HG03045 (cell line): ENCODE measurements at regions not wholly inside any gene's neighbourhood (a gene's known extent, or its start where the extent isn't known, plus 50 kb on each side); places are given as distances from the start of the nearest gene placed in this dataset.
"Not testable (repeated sequence)": the region's sequence is repeated elsewhere in the genome, so short reads cannot be mapped to it uniquely, and the experiment has no call there.

Experiments
- ATAC-seq: cut with Tn5 transposase; IDR thresholded peaks from one replicate; pipeline ENCODE4 v1.9.1; 2021; ENCODE audit warnings: mild to moderate bottlenecking, moderate library complexity; ENCODE audit not compliant: unreplicated experiment

DNA sequence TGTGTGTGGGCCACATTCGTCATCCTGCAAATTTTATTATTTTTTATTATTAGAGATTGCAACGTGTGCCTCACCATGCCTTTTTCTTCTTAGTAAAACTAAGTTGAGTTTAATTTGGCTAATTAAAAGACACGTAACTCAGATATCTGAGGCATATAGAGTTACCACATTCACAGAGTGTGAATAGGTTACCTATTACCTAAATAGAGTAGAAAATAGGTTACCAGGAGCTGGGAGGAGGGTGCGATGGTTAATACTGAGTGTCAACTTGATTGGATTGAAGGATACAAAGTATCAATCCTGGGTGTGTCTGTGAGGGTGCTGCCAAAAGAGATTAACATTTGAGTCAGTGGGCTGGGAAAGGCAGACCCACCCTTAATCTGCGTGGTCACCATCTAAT, 116.3 kb upstream of the CARD11 start:
- ATAC-seq: not testable (repeated sequence)

GRCh38 chr7:3162289-3162688, 118.6 kb upstream of the CARD11 start:
- ATAC-seq: no peak

GRCh38 chr7:3162798-3163197, 119.1 kb upstream of the CARD11 start:
- ATAC-seq: not testable (repeated sequence)

DNA sequence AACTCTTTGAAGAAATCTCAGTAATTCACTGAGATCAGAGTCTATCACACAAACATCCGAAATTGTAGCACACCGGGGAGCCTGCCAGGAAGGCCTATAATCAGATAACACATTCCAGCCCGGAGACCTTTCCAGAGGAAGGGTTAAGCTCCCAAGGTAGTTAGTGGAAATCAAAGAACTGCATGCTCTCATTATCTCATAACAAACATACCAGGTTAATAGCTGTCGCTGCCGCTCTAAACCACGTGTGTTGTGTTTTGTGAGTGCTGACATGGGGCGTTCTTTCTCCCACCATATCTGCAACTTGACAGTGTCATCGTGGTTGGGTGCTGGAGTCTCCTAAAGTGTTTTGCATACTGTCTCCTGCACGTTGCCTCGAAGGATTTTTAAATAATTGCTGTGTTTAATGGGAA, 120.7 kb upstream of the CARD11 start:
- ATAC-seq: no peak

DNA sequence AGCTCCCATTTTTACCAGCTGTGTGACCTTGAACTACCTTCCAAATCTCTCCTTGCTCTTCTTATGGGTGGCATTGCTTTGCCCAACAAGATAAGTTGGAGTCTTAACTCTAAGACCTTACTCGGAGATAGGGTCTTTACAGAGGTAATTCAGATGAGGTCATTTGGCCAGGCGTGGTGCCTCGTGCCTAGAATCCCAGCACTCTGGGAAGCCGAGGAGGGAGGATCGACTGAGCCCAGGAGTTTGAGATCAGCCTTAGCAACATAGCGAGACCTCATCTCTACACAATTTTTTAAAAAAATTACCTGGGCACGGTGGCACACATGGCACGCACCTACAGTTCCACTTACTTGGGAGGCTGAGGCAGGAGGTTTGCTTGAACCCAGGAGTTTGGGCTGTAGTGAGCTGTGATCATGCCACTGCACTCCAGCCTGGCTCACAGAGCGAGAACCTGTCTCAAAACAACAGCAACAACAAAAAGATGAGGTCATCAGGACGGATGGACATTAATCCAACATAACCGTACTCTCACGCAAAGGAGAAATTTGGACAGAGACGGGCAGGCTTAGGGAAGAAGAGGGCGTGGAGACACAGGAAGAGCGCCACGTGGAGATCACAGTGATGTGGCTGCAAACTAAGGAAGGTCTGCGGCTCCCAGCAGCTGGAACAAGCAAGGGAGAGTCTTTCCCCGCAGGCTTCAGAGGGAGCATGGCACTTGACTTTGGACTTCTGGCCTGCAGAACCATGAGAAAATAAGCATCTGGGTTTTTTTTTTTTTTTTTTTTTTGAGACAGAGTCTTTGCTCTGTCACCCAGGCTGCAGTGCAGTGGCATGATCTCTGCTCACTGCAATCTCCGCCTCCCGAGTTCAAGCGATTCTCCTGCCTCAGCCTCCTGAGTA, 122.3 kb upstream of the CARD11 start:
- no peak for ATAC-seq

DNA sequence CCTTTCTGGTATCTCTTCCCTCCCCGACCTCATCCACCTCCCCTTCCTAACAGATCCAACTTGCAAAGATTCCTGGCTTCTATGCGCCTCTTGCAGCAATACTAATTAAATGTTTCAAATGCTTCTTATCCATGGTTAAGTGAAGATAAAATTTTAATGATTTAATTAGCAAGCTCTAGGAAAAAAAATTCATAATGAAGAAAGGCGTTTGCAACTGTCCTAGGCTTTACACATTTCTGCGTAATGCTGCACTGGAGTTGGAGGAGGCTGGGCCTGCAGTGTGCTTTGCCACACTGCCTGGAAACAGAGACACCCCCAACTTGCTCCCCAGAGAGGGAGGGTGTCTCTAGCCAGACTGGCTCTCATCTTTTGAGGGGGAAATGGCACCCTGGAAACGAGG, 123.9 kb upstream of the CARD11 start:
- ATAC-seq: no peak

GRCh38 chr7:3168370-3168769, 124.7 kb upstream of the CARD11 start:
- ATAC-seq: no peak

- no peak for ATAC-seq
Observed at GRCh38 chr7:3168869-3169268, 125.2 kb upstream of the CARD11 start.

- no peak for ATAC-seq
Observed at GRCh38 chr7:3172768-3173280, 128.2 kb upstream of the SDK1 start.

GRCh38 chr7:3174515-3175284, 126.4 kb upstream of the SDK1 start:
- no peak for ATAC-seq

DNA sequence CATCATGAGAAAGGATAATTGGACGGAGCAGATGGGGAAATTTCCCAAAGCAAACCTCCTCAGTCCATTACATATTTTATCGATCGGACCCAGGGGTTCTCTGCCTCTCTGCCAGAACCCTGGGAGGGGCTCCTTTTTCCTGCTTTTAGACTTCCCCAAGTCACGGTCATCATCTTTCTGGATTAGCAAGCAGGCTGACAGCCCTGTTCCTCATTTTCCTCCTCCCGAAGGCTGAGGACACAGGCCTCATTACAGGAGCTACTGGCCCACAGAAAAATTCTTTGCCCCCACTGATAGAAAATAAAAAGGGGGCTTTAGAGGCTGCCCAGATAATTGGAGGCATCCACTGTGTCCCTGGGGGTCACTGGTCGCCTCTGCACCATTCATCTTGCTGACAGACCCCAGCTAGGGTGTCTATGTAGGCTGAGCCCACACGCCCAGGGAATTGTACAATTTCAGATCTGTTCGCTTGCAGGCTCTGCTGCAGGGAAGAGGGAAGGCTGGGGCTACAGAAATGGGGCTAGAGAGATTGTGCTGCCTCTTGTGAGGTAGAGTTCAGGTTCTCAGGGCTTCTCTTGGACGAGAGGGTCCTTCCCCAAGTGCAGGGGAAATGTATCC, 125.7 kb upstream of the SDK1 start:
- no peak for ATAC-seq

- ATAC-seq: no peak
Observed at GRCh38 chr7:3176112-3177000, 124.7 kb upstream of the SDK1 start.

GRCh38 chr7:3177271-3177670, 123.8 kb upstream of the SDK1 start:
- ATAC-seq: no peak

DNA sequence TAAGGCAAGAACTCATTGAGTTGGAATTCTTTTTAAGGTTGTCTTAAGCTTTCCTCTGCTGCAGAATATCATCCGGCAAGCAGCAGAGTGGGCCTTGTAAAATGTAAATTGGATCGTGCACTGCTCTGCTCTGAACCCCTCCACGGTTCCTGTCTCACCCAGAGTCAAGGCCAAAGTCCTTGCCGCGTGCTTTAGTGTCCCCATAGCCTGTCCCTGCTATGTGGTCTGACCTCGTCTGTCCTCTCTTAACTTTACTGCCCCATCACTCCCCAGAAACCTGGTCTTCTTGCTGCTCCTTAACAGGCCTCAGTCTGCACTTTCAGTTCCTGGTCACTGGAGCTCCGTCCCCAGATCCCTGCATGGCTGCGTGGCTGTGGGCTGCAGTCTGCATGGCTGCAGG, 121.6 kb upstream of the SDK1 start:
- ATAC-seq: no peak

- ATAC-seq: no peak
Observed at GRCh38 chr7:3180604-3181003, 120.4 kb upstream of the SDK1 start.

- not testable (repeated sequence) for ATAC-seq
Observed at GRCh38 chr7:3182055-3182454, 119.0 kb upstream of the SDK1 start.

DNA sequence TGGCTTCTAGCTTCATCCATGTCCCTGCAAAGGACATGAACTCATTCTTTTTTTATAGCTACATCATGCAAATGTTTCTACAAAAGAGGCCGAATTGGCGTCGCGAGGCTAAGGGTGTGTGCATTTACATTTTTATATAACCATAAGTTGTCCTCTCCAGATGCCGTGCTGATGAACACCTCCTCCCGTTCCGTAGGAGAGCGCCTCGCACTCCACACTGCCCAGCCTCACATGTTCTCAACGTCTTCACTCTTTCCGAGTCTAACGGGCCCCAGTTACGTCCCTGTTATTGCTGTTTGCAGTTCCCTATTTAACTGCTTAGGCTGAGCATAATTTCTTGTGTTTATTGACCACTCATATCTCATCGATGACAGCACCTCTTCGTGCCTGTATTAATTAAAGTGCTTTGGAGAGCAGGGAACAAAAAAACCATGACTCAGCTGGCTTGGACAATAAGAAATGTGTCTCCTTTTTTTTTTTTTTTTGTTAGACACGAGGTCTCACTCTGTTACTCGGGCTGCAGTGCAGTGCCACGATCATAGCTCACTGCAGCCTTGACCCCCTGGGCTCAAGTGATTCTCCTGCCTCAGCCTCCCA, 113.5 kb upstream of the SDK1 start:
- no peak for ATAC-seq

DNA sequence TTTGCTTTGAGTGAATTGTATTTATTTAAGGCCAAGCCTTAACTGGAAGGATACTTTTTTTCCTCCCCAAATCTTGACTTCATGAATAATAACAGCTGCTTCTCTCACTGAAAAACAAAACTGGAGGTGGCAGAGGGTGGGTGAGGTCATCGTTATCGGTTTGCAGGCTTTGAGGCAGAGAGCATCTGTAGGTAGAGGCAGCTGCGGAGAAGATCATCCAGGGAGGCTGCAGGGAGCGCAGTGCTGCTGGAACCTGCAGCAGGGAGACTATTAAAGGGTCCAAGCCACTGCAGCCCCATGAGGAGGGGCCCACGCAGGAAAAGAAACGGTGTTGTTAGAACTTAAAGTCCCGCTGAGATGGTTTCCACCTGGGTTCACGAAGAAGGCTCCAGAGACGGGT, 112.1 kb upstream of the SDK1 start:
- no peak for ATAC-seq

- no peak for ATAC-seq
Observed at GRCh38 chr7:3191548-3191947, 109.5 kb upstream of the SDK1 start.

DNA sequence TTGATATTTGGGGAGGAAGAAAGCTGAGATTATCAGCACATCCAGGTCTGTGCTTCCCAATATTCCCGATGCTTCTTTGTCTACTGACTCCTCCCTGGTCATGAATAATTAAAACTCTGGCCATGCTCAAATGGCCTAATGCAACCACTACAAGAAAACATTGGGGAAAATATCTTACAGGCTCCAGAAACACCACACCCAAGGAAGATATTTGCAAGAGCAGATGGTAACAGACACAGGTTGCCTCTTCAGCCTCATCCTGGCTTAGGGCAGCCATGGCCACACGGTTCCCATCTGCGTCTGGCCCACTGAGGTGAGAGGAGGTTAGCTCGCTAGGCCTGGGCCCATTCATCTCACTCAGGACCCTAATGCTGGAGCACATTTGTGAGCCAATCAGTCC, 108.4 kb upstream of the SDK1 start:
- no peak for ATAC-seq
